Liver (tissue), 3 donors: ENCODE measurements at regions not wholly inside any gene's neighbourhood (a gene's known extent, or its start where the extent isn't known, plus 50 kb on each side); places are given as distances from the start of the nearest gene placed in this dataset.
"Not testable (repeated sequence)": the region's sequence is repeated elsewhere in the genome, so short reads cannot be mapped to it uniquely, and the experiment has no call there.

Experiments
- CTCF ChIP-seq: fragments of 150-350 bp; IDR thresholded peaks from 2 replicates; pipeline ENCODE4 v1.5.1; 2017; ENCODE audit warnings: improper control_type of control experiment, low read depth, low read length; ENCODE audit not compliant: missing input control
- GABPA ChIP-seq, 2 donors: IDR thresholded peaks in 1 of 2; conservative IDR thresholded peaks in 1 of 2; 2 replicates each; pipeline ENCODE4 v1.6.1; 2016; ENCODE audit warnings: antibody characterized with exemption in 2 of 2, mild to moderate bottlenecking in 1 of 2, moderate library complexity in 1 of 2
- REST ChIP-seq: IDR thresholded peaks from 2 replicates; pipeline ENCODE4 v1.6.1; 2016; ENCODE audit warnings: antibody characterized with exemption, mild to moderate bottlenecking
- donor health status: healthy.
- donor health status: healthy.

- not testable (repeated sequence) for TF ChIP-seq REST; GABPA (IDR thresholded peaks at IDR 0.05 in 1 of 2, conservative IDR thresholded peaks at IDR 0.05 in 1 of 2); CTCF
Observed at GRCh38 chr15:32536507-32537172, 56.6 kb upstream of the GOLGA8N start.
